IPS-NIHi11 (cell line): ENCODE measurements at regions not wholly inside any gene's neighbourhood (a gene's known extent, or its start where the extent isn't known, plus 50 kb on each side); places are given as distances from the start of the nearest gene placed in this dataset.
A peak's percentile ranks its signal among the peaks of the same experiment; 100 is the strongest.
"Not testable (repeated sequence)": the region's sequence is repeated elsewhere in the genome, so short reads cannot be mapped to it uniquely, and the experiment has no call there.

Experiments
- DNase-seq: peaks from one replicate; pipeline ENCODE4 v3.0.0; 2012; ENCODE audit warnings: mixed read lengths, low spot score

DNA sequence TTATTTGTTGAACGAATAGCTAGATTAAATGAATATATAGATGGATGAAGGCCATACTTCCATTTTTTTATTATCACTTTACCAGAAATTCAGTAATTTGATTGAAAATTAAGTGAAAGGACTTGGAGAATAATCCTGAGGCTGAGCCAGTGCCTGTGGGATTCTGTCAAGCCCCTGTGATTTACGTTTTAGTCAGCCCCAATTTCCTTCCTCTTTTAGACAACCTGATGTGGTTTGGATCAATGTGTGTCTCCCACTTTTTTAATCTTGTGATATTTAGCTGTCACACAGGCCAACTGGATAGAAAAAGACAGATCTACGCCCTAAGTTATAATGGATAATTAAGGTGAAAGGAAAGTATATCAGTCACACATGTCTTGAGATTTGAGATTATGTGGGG lies 188.8 kb downstream of the EDN1 start:
- no peak for DNase-seq

DNA sequence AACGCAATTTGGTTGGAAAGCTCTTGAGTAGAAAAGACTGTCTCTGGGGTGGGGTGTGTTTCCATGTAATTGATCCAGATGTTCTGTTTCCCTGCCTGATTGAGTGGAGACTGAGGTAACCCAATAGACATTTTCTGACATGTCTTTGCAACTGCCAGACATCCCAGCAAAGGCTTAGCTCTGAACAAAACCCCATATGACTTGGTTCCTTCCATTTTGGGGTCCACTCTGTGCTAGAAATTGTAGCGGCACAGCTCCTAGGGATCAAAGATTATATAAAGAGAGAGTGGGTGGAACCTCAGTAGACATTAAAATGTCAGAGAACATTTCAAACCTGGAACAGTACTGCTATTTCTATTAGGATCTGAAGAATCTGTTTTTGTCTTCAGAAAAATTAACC lies 189.3 kb downstream of the EDN1 start:
- no peak for DNase-seq

DNA sequence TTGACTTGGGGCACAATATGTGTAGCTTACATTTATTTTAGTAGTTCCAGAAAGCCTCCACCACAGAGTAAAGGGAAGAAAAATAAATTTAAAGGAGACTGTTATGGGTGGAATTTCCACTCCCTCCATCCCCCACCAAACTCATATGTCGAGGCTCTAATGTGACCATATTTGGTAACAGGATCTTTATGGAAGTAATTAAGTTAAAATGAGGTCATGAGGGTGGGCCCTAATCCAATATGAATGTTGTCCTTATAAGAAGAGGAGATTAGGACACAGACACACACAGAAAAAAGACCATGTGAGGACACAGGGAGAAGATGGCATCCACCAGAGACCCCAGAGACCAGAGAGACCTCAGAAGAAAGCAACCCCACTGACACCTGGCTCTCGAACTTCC lies 189.7 kb downstream of the EDN1 start:
- DNase-seq, result no peak

DNA sequence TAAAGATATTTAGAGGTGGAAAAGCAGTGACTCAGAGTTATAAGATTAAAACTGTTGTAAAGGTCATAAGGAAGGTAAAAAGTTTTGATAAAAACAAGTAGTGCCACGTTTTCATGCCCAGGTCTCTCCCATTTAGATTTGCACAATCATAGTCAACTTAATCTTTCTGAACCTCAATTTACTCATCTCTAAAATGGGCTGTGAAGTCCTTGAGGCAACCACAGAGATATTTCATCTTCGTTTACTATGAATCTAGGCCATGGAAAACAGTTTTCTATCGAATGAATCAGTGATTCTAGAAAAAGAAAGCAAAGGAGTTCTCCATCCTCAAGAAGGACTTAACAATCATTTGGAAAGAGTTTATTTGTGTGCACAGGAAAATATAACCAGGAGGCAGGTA lies 190.2 kb downstream of the EDN1 start:
- DNase-seq, result no peak

DNA sequence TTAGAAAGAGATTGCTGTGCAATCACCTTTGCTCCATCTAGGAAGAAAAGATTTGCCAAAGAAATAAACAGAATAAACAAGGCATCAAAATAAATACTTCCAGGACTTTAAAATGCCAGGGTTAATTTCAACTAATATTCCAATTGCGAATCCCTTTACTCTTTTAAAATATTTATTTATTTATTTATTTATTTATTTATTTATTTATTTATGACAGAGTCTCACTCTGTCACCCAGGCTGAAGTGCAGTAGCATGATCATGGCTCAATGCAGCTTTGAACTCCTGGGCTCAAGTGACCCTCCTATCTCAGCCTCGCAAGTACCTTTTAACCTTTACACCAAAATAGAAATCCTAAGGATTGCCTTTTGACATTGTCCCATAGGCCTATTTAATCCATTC lies 191.1 kb downstream of the EDN1 start:
- DNase-seq, result no peak

DNA sequence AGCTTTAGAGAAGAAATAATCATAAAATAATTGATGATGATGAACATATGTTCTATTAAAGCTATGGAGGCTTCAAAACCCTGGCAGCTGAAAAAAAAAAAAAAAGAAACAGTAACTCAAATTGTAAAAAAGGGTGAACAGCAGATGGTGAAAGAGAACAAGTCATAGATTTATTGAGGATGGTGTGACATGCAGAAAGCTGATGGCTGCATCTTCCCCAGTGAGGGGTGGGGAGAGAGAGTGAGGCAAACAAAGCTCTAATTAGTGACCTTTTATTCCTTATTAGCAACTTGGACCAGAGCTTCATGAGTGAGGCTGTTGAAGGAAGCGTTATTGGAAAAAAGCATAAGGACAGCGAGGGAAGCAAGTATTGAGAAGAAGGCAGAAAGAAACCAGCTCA lies 191.7 kb downstream of the EDN1 start:
- DNase-seq, result no peak

DNA sequence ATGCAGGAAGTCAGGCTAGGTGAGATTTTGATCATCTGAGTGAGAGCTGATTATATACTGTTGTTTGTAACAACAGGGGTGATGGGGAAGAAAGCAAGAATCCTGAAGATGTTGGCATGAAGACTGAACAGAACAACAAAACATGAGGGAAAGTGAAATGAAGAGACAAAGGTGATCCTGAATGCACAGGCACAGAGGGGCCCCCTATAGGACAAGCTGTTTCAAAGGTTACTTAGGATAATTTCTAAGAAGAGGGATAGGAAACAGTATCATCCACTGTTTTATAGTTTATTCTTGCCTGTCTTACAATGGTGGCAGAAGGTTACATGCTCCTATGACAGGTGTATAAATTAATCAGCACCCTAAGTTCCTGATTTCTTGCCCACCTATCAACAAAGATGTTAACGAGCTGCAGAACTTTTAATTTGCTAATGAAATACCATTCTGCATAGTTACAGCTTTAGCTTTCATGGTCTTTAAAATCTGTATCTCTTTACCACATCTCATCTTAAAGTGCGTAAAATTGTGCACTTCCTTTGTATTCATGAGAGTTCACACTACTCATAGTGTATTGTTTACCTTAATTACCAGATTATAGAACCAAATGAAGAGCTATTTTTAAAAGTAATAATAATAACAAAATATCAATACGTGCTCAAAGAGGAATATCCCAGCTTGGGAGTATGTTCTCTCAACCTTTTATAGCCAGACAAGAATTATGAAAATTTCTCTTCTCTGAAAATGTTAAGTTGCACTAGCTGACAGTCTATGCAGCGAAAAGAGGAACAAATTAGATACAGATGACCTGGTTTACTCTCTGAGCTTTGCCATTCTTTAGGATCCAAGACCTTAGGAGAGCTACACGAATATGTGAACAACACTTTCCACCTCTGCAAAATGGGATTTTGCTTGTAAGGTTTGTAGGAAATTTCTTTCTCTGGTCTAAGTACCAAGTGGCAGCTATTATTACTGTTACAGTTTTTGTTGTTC lies 192.5 kb downstream of the EDN1 start:
- DNase-seq, result no peak

DNA sequence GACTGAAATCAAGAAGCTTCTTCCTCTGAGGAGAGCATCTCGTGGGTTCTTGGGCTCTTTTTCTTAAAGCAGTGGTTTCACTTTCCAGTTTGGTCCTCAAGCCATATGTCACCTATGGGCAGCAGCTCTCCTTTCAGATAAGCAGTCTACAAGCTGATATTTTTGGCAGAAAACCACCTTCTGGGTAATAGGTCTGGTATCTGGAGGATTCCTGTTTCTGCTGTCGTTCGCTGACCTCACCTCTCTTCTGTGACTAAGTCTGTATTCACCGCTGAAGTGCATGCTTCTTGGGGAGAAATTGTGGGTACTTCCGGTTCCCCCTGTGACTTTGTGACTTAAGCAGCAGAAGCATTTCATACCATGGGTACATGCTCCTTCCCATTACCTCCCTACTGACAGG lies 193.6 kb downstream of the EDN1 start:
- DNase-seq, result no peak

DNA sequence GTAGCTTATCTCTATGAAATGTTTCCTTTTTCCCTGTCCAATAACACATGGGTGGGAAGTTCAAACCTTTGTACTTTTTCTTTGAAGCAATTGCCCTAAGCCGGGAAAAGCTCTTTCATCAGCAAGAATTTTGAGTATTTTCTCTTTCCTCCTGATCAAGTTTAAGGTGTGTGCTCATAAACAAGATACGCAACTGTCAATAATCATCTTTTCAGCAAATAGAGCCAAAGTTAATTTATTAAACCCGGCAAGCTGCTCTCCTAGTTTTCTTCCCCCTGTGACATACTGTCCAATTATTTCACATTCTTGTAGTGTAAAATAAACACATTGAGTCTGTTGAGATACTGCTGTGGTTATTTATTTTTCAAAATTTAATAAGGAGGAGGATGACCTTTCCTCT lies 194.4 kb downstream of the EDN1 start:
- no peak for DNase-seq

DNA sequence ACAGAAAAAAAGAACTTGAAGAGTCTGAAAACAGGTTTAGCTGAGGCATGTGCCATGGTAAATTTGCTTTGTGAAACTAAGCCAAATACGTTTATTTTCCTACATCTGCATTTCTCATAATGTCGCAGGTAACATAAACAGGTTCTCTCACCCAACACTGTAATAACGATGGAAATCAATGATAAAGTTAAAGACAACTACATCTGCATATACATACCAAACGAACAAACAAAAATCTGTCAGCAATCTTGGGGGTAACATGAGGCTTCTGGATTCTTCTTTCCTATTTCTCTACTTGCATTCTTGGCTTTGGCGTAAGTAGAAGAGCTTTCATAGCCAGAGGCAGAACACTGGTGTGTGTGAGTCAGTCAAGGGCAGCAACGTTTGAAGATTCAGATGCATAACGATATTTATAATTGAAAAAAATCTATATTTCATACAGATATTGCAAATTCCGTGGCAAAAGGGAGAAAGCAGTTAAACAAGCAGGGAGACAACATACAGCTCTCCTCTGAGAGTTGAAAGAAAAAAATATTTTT lies 195.1 kb downstream of the EDN1 start:
- no peak for DNase-seq

DNA sequence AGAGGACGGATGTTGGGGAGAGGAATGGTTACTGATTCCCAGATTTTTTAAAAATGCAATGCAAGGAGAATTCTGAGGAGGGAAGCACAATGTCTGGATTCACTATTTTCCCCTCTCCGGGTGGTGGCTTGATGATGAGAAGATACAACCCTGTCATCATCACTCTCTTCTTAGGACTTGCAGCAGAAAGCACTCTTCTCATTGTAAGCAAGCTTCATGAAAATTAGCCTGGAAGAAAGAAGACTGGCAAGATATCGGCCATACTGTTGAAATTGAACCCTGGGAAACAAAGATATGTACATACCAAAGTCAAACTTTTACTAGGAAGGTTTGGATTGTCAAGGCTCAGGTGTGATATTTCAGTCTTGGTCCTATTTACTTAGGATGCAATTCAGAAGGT lies 195.7 kb downstream of the EDN1 start:
- DNase-seq, result no peak

DNA sequence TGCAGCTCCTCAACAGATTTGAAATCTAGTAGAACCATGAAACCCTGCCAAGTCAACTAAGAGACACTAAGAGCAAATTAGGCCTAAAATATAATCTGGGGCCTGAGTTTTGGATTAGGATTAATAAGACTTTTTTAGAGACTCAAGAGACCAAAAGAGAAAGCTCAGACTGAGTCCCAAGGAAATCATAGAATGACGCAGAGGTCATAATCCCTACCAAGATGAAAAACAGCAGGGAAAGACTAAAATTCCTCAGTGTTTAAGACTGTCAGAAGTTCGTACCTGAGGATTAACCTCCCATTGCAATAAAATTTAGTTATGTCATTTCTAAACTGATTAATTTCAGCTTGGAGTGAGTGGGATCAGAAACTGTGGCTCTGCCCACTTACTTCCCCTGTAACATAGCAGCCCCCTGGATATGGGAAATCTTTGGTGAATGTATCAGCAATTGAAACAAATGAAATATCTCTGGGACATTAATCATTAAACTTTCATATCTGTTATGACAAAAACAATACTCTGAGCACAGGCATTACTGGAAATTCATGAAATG lies 200.3 kb downstream of the EDN1 start:
- DNase-seq, result no peak

DNA sequence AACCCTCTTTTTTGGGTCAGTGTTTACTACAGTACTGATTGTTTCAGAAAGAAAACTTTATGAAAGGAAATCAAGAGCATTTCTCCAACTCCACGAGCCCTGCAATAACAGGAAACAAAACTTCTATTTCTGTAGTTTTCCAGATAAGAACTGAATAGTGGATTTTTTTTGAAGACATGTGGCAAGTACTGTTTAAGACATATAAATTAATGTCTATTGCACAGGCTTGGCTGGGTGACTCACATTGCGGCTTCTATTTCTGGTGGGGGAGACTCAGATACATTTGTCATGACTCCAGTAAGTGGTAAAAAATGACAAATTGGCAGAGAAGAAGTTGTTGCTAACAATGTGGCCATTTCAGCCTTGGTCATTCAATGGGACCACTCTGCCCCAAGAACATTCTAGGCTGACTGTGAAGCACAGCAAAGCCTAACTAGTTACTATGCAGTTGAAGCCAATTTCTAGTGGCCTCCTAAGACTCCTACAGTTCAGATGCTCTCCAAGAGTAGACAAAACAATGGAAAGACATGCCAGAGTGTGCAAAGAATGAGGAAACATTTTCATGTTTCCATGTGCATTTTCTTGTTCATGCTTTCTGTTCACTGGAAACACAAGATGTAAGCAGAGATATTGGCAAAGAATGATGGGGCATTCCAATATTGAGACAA lies 200.9 kb downstream of the EDN1 start:
- no peak for DNase-seq

DNA sequence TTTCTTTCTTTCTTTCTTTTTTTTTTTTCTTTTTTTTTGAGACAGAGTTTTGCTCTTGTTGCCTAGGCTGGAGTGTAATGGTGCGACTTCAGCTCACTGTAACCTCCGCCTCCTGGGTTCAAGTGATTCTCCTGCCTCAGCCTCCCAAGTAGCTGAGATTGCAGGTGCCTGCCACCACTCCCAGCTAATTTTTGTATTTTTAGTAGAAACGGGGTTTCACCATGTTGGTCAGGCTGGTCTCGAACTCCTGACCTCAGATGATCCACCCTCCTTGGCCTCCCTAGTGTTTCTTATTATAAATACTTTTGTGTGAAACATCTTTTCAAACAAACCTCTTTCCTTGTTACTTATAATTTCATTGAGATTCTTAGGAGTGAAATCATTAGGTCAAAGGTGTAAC lies 202.8 kb downstream of the EDN1 start:
- DNase-seq, result not testable (repeated sequence)

DNA sequence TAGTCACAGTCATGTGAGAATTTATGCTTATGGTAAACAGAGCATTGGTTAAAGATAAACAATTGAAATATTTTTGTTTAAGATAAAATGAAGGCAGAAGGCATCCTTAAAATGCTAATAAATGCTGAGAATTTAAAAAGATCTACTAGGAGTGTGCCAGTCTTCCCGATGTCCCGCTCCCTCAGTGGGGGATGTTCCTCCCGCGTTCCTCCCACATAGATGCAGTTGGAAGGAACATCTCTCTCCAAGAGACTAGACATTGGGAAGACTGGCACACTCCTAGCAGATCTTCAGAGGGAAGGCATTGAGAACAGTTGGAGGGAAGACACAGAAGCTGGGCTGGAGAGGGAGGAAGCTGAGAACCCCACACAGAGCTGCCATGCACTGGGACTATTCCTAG lies 203.3 kb downstream of the EDN1 start:
- no peak for DNase-seq

DNA sequence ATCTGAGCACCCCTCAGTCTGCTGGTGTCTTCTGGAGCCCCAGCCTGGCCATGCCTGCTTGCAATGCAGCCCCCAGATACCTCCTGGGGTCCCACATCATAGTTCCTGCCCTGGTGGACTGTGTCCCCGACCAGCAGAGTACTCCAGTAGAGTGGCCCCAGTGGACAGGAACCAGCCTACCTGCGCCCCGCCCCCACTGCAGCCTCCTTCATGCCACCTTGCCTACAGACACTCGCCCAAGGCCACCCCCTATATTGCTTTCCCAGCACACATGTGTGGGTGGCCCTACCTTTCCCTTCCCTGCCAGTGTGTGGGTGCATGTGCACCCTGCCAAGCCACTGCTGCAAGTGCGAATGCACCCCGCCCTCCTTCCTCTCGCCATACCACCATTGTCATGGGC lies 204.0 kb downstream of the EDN1 start:
- DNase-seq, result no peak

DNA sequence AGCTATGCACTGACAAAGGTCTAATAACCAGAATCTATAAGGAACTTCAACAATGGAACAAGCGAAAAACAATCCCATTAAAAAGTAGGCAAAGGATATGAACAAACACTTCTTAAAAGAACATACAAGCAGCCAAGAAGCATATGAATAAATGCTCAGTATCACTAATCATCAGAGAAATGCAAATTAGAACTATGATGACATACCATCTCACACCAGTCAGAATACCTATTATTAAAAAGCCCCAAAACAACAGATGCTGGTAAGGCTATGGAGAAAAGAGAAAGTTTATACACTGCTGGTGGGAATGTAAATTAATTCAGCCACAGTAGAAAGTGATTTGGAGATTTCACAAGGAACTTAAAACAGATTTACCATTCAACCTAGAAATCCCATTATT lies 211.8 kb downstream of the EDN1 start:
- no peak for DNase-seq

DNA sequence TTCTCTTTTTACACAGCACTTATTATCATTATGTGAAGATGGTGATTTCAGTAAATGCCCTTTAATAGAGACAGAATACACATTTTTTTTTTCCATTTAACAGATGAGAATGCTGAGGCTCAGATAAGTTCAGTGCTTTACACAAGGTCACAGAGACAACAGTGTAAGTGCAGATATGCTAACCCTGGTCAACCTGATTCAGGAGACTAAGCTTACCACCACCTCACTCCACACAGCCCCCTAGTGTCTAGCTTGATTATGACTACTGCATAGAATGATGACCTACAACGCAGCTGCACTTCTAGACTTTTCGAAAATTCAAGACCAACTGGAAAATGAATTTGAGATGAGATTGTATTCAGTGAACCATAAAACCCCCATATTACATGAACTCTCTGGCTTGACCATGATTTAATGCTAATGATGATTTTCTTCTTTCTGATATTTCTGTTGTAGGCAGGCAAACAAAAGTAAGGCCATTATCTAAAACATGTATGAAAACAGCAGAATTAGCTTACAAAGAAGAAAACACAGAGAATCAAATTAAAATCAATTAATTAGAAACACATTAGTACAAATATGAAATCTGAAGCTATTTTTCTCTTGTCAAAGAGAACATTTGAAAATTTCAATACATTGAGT lies 212.1 kb upstream of the PHACTR1 start:
- peak; percentile 63 for DNase-seq

DNA sequence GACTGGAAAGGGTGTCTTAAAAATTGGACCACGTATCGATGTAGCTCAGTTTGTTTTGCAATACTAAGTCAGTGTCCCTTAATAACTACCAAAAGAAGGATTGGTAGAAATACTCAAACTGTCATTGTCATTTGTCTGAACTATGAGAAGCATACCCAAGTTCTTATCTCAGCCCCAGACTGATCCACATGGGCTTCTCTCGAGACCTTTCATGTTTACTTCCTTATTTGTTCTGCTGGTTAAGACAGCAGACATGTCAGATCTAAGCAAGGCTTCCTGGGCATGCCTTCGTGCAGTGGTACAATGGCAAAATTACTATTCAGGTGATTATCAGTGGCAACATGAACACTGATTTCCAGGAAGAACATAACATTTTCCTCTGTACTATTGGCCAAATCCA lies 211.1 kb upstream of the PHACTR1 start:
- DNase-seq, result no peak

DNA sequence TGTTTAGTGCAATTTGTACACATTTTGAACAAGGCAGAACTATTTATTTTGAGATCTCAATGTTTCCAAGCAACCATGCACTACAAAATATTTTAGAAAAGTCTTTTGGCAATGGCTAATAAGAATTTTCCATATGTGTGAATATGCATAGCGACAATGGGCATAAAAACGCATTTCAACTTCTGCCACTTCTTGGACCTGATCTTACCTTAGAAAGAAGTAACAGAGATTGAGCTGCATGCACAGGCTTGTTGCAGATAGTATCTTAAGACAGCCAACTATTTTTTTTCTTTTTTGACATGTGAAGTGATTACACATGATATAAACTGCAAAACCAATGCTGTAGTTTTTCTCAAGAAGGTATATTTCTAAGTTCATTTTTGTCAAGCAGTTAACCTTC lies 210.4 kb upstream of the PHACTR1 start:
- no peak for DNase-seq

DNA sequence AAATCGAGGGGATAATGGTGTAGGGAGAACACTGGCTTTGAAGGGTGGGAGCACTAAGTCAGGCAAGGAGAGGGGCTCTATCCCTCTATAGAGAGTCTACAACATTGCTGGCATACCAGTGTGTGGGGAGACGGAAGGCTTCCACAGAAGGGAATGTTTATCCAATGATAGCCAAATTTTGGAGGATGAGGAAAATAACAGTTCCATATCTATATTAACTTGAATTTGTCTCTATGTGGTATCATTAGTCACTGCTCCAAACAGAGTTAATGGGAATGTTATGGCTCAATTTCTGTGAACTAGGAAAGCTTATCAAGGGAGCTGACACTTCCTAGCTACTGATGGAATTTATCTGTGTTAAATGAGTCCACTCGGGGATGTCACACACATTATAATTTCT lies 208.9 kb upstream of the PHACTR1 start:
- no peak for DNase-seq

DNA sequence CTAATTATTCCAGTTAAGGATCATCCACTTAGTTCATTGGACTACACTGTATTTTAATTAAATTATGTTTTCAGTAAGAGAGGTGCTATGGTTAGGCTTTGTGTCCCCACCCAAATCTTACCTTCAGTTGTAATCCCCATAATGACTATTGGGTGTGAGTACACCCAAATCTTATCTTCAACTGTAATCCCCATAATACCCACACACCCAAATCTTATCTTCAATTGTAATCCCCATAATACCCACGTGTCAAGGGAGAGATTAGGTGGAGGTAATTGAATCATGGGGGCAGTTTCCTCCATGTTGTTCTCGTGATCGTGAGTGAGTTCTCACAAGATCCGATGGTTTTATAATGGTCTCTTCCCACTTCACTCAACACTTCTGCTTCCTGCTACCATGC lies 208.0 kb upstream of the PHACTR1 start:
- no peak for DNase-seq

DNA sequence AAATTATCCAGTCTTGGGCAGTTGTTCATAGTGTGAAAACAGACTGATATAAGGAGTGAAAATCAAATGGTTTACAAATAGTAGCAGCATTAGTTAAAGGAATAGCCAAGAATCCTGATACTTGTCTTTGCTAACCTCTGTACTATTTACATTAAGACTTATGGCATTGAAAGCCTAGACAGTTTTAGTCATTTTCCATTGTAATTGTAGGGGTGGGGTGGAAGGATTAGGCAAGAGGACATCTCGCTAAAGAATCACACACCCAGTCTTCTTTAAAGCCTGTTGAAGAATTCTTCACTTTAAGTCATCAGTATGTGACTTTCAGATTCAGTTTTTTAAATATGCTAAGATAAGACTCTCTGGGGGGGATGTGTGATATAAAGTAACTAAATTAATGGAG lies 207.5 kb upstream of the PHACTR1 start:
- no peak for DNase-seq
